ENCODE measurements at regions not wholly inside any gene's neighbourhood (a gene's known extent, or its start where the extent isn't known, plus 50 kb on each side); places are given as distances from the start of the nearest gene placed in this dataset.
A peak's percentile ranks its signal among the peaks of the same experiment; 100 is the strongest.

GRCh38 chr3:141418751-141419150, 50.4 kb downstream of the ZBTB38 start:
- no peak for DNase-seq

GRCh38 chr3:141419946-141420345, 51.6 kb downstream of the ZBTB38 start:
- no peak for DNase-seq

GRCh38 chr3:141421186-141421585, 52.9 kb downstream of the ZBTB38 start:
- DNase-seq, result no peak

GRCh38 chr3:141421639-141422319, 53.5 kb downstream of the ZBTB38 start:
- no peak for DNase-seq

- no peak for DNase-seq
Measured at GRCh38 chr3:141422961-141423582, 54.8 kb downstream of the ZBTB38 start.

- no peak for DNase-seq
Measured at GRCh38 chr3:141425523-141426233, 57.4 kb downstream of the ZBTB38 start.

GRCh38 chr3:141426404-141427034, 58.2 kb downstream of the ZBTB38 start:
- peak; percentile 78 for DNase-seq

GRCh38 chr3:141427764-141428163, 59.1 kb upstream of the RASA2 start:
- no peak for DNase-seq

GRCh38 chr3:141429371-141430035, 57.3 kb upstream of the RASA2 start:
- no peak for DNase-seq

- no peak for DNase-seq
Measured at GRCh38 chr3:141430316-141430715, 56.5 kb upstream of the RASA2 start.

- DNase-seq, result peak; percentile 35
Measured at GRCh38 chr3:141431411-141432378, 55.1 kb upstream of the RASA2 start.

GRCh38 chr3:141432904-141433303, 53.9 kb upstream of the RASA2 start:
- no peak for DNase-seq

- DNase-seq, result no peak
Measured at GRCh38 chr3:141434255-141434654, 52.6 kb upstream of the RASA2 start.

GRCh38 chr3:141436180-141436579, 50.6 kb upstream of the RASA2 start:
- DNase-seq, result no peak

Measured in dermis blood vessel endothelial cell (primary cell).